ENCODE measurements at regions not wholly inside any gene's neighbourhood (a gene's known extent, or its start where the extent isn't known, plus 50 kb on each side); places are given as distances from the start of the nearest gene placed in this dataset.
A peak's percentile ranks its signal among the peaks of the same experiment; 100 is the strongest.

DNA sequence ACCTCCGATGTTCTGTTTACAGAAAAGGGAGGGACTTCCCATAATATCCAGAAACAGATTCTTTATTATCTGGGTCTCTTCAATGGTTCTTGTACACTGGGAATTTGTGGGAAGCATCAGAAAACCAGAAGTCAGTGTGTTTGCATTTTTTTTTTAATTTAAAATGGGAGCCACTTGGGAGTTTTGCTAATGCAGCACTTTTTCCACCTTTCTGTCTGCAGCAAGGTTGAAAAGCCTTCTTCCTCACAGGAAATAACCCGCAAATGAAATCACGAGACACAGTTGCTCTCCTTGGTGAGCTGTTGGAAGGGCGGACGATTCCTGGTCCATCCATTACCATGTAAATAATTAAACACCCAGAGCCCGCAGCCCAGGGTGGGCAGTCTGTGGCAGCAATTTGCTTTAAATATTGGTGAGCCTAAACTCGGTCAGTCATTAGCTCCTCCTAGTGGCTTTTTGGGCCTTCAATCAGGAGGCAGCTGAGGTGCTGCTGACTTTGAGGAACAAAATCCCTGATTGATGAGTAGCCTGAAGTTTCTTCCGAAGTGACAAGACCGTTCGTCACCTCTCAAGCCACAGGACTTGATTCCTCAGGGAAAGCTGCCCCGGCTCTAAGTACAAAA lies 471.5 kb downstream of the EPHA4 start:
- CTCF ChIA-PET, result no interaction called here
- TF ChIP-seq, protein P1, sequence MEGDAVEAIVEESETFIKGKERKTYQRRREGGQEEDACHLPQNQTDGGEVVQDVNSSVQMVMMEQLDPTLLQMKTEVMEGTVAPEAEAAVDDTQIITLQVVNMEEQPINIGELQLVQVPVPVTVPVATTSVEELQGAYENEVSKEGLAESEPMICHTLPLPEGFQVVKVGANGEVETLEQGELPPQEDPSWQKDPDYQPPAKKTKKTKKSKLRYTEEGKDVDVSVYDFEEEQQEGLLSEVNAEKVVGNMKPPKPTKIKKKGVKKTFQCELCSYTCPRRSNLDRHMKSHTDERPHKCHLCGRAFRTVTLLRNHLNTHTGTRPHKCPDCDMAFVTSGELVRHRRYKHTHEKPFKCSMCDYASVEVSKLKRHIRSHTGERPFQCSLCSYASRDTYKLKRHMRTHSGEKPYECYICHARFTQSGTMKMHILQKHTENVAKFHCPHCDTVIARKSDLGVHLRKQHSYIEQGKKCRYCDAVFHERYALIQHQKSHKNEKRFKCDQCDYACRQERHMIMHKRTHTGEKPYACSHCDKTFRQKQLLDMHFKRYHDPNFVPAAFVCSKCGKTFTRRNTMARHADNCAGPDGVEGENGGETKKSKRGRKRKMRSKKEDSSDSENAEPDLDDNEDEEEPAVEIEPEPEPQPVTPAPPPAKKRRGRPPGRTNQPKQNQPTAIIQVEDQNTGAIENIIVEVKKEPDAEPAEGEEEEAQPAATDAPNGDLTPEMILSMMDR (IDR thresholded peaks at IDR 0.05; ENCODE audit: insufficient read depth, low read depth, low read length), result peak; percentile 29; the same call in 1 of the 2 replicates
- Histone ChIP-seq H3K27me3 (ENCODE audit: control insufficient read depth, insufficient read depth, low read length) (no peaks in the 10 kb centered on the region), H3K36me3 (ENCODE audit: control insufficient read depth, insufficient read depth, low read length) (no peaks in the 10 kb centered on the region), H3K4me3 (ENCODE audit: low read depth, low read length) (no peak overlapping the region)
- DNase-seq (ENCODE audit: low read depth), result no peak
- POLR2A ChIA-PET, result no interaction called here

GRCh38 chr2:221102896-221103688 lies 469.0 kb downstream of the EPHA4 start:
- TF ChIP-seq, protein P1 (IDR thresholded peaks at IDR 0.05; ENCODE audit: insufficient read depth, low read depth, low read length), result no peak
- Histone ChIP-seq H3K4me3 (ENCODE audit: low read depth, low read length) (no peak overlapping the region), H3K27me3 (ENCODE audit: control insufficient read depth, insufficient read depth, low read length) (no peaks in the 10 kb centered on the region), H3K36me3 (ENCODE audit: control insufficient read depth, insufficient read depth, low read length) (no peaks in the 10 kb centered on the region)
- POLR2A ChIA-PET, result no interaction called here
- CTCF ChIA-PET, result interaction anchor here (1.2 kb wide), 1 partner anchor 470 kb away, joined by 4 read pairs; no protein-coding TSS in a partner anchor
- DNase-seq (ENCODE audit: low read depth), result no peak

GRCh38 chr2:221103930-221104329 lies 468.2 kb downstream of the EPHA4 start:
- ChIA-PET POLR2A (interaction anchor here (0.6 kb wide), 1 partner anchor 878 kb away, joined by 4 read pairs; no protein-coding TSS in a partner anchor), CTCF (no interaction called here)
- no peaks in the 10 kb centered on the region for H3K36me3 ChIP-seq (ENCODE audit: control insufficient read depth, insufficient read depth, low read length)
- TF ChIP-seq, protein P1 (IDR thresholded peaks at IDR 0.05; ENCODE audit: insufficient read depth, low read depth, low read length), result no peak
- no peak for DNase-seq (ENCODE audit: low read depth)
- H3K4me3 ChIP-seq (ENCODE audit: low read depth, low read length), result no peak overlapping the region
- H3K27me3 ChIP-seq (ENCODE audit: control insufficient read depth, insufficient read depth, low read length), result no peaks in the 10 kb centered on the region

GRCh38 chr2:221104361-221104811 lies 467.7 kb downstream of the EPHA4 start:
- Histone ChIP-seq H3K27me3 (ENCODE audit: control insufficient read depth, insufficient read depth, low read length) (no peaks in the 10 kb centered on the region), H3K4me3 (ENCODE audit: low read depth, low read length) (no peak overlapping the region), H3K36me3 (ENCODE audit: control insufficient read depth, insufficient read depth, low read length) (no peaks in the 10 kb centered on the region)
- DNase-seq (ENCODE audit: low read depth), result no peak
- POLR2A ChIA-PET, result interaction anchor here (0.6 kb wide), 1 partner anchor 879 kb away, joined by 4 read pairs; no protein-coding TSS in a partner anchor
- TF ChIP-seq, protein P1 (IDR thresholded peaks at IDR 0.05; ENCODE audit: insufficient read depth, low read depth, low read length), result peak; percentile 21; the same call in 1 of the 2 replicates
- CTCF ChIA-PET, result interaction anchor here (0.9 kb wide), 1 partner anchor 16 kb away, joined by 3 read pairs; no protein-coding TSS in a partner anchor

DNA sequence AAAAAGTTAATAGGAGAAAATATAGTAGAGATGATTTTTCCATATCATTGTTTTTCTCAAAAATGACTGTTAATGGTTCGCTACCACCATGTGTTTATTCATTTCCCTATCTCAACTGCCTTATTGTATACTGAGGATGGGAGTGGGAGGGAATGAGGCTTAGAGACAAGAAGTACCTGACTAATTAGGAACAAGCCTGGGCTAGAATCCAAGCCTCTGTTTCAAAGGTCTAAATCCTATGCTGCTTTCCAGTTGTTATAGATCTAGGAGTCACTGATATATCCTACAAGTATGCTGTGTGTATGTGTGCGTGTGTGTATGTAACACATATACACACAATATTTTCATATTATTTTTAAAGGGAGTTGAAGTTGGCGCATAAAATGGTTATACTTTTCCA lies 465.9 kb downstream of the EPHA4 start:
- CTCF ChIA-PET, result no interaction called here
- H3K36me3 ChIP-seq (ENCODE audit: control insufficient read depth, insufficient read depth, low read length), result no peaks in the 10 kb centered on the region
- DNase-seq (ENCODE audit: low read depth), result no peak
- no peaks in the 10 kb centered on the region for H3K27me3 ChIP-seq (ENCODE audit: control insufficient read depth, insufficient read depth, low read length)
- no peak overlapping the region for H3K4me3 ChIP-seq (ENCODE audit: low read depth, low read length)
- POLR2A ChIA-PET, result no interaction called here
- TF ChIP-seq, protein P1 (IDR thresholded peaks at IDR 0.05; ENCODE audit: insufficient read depth, low read depth, low read length), result no peak
